Upper lobe of left lung (tissue), 6 donors: ENCODE measurements at regions not wholly inside any gene's neighbourhood (a gene's known extent, or its start where the extent isn't known, plus 50 kb on each side); places are given as distances from the start of the nearest gene placed in this dataset.
A peak's percentile ranks its signal among the peaks of the same experiment; 100 is the strongest.

Experiments
- ATAC-seq, 2 donors: fragments of 200-7000 bp; cut with Tn5 transposase; one replicate each; pipeline ENCODE4 v1.9.1; 2022; ENCODE audit warnings: mild to moderate bottlenecking in 2 of 2, moderate library complexity in 2 of 2; ENCODE audit not compliant: low FRiP score in 2 of 2
- DNase-seq, 2 donors: peaks; one replicate each; pipeline ENCODE4 v3.0.0-alpha.2; 2019 to 2020
- H3K27ac ChIP-seq, 4 donors: fragments of 200-600 bp; sonication (generic); one replicate each; pipeline ENCODE4 v1.5.1; 2016 to 2019
- H3K27me3 ChIP-seq, 4 donors: fragments of 200-600 bp; sonication (generic); one replicate each; pipeline ENCODE4 v1.5.1; 2017 to 2019
- H3K36me3 ChIP-seq, 4 donors: fragments of 200-600 bp; sonication (generic); one replicate each; pipeline ENCODE4 v1.5.1; 2016 to 2019
- H3K4me1 ChIP-seq, 4 donors: fragments of 200-600 bp; sonication (generic); one replicate each; pipeline ENCODE4 v1.5.1; 2018 to 2019
- H3K4me3 ChIP-seq, 4 donors: fragments of 200-600 bp; sonication (generic); one replicate each; pipeline ENCODE4 v1.5.1; 2017 to 2019; ENCODE audit warnings: mild to moderate bottlenecking in 2 of 4, moderate library complexity in 1 of 4
- H3K9me3 ChIP-seq, 4 donors: fragments of 200-600 bp; sonication (generic); one replicate each; pipeline ENCODE4 v1.5.1; 2018 to 2019
- CTCF ChIP-seq, 6 experiments: fragments of 450-650 bp in 4 of 6; fragments of 200-600 bp in 2 of 6; sonication (generic) in 2 of 6; IDR thresholded peaks; one replicate each; pipeline ENCODE4 v1.5.1; 2016 to 2019; ENCODE audit warnings: antibody characterized with exemption in 6 of 6
- EP300 ChIP-seq, 4 donors: sonication (generic); formaldehyde crosslinking; IDR thresholded peaks; one replicate each; pipeline ENCODE4 v1.5.1; 2017; ENCODE audit warnings: antibody characterized with exemption in 4 of 4, control low read depth in 2 of 4
- POLR2A ChIP-seq, 4 donors: fragments of 450-650 bp; IDR thresholded peaks; one replicate each; pipeline ENCODE4 v1.5.1; 2016 to 2017; ENCODE audit warnings: antibody characterized with exemption in 4 of 4, mild to moderate bottlenecking in 2 of 4
- POLR2AphosphoS5 ChIP-seq, 2 donors: sonication (generic); formaldehyde crosslinking; IDR thresholded peaks; one replicate each; pipeline ENCODE4 v1.5.1; 2017; ENCODE audit warnings: antibody characterized with exemption in 2 of 2
- WGBS, 2 donors: methylation state at CpG; one replicate each; pipeline ENCODE4 v1.1.5; 2017 to 2018; 5-methylcytosine and 5-hydroxymethylcytosine counted together
- donor health status: DM: no; HTN: no; CAD: no; lungs with moderate emphysema.
- donor health status: DM: no; HTN: yes; CAD: no; lungs with severe emphysema.

DNA sequence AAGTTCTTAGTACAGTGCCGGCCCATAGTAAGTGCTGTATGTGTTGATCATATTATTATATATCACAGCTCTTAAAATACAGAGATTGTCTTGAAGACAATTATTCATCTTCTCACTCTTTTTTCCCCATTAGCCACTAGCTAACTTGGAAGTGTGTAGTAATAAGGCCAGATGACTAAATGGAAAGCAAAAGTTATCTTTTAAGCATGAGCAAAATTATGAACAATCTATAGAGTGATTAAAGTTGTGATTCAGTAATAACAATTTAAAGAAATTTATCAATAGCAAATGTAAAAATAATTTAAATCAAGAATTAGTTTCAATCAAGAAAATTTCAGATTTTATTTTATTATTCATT is 630.9 kb upstream of the TBL1XR1 start:
- no peak overlapping the region for H3K27ac ChIP-seq
- H3K4me3 ChIP-seq: no peak overlapping the region
- no peaks in the 10 kb centered on the region for H3K36me3 ChIP-seq
- ATAC-seq (no peak), DNase-seq (no peak)
- no peaks in the 10 kb centered on the region for H3K9me3 ChIP-seq
- no peaks in the 10 kb centered on the region for H3K27me3 ChIP-seq
- TF ChIP-seq EP300 (IDR thresholded peaks at IDR 0.05): no peak
- TF ChIP-seq POLR2A (IDR thresholded peaks at IDR 0.05): no peak
- no peak for TF ChIP-seq POLR2AphosphoS5 (IDR thresholded peaks at IDR 0.05)
- TF ChIP-seq CTCF (IDR thresholded peaks at IDR 0.05): no peak
- WGBS, 2 donors: 86 to 91% methylated on average over 1 of the region's 1 CpG
- H3K4me1 ChIP-seq: peaks cover 19 to 32% (median 28%) of the 10 kb centered on the region in 4 donors

DNA sequence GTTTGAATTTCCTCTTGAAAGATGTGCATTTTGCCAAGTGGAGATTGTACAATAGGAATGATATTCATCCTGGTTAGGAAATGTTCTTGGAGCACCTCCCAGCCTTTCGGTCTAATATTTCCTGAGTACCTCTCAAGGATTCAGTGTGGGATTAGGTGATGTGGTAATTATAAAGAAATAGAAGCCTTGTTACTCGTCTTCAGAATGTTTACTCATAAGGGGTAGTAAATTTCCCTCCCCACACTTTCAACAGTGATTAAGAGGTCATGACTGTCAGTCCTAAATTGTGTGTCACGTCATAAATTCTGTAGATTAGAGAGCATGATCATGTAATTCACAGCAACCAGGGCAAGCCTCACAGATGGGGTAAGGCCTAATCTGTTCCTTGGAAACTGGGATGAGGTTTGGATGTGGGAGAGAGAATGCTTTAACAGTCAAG is 633.1 kb upstream of the TBL1XR1 start:
- Histone ChIP-seq H3K36me3 (no peaks in the 10 kb centered on the region), H3K27ac (peak overlapping the region; percentile 35 to 64 (median 50)), H3K4me1 (peaks cover 7 to 17% (median 14%) of the 10 kb centered on the region in 4 donors), H3K27me3 (no peaks in the 10 kb centered on the region), H3K9me3 (no peaks in the 10 kb centered on the region), H3K4me3 (no peak overlapping the region)
- TF ChIP-seq EP300 (IDR thresholded peaks at IDR 0.05) (peak in 1 of 4 donors; percentile 37), POLR2AphosphoS5 (IDR thresholded peaks at IDR 0.05) (no peak), CTCF (IDR thresholded peaks at IDR 0.05) (no peak)
- ATAC-seq (peak; percentile 52 to 74), DNase-seq (no peak)
- 41 to 48% methylated on average over 3 of the region's 3 CpGs for WGBS, 2 donors

DNA sequence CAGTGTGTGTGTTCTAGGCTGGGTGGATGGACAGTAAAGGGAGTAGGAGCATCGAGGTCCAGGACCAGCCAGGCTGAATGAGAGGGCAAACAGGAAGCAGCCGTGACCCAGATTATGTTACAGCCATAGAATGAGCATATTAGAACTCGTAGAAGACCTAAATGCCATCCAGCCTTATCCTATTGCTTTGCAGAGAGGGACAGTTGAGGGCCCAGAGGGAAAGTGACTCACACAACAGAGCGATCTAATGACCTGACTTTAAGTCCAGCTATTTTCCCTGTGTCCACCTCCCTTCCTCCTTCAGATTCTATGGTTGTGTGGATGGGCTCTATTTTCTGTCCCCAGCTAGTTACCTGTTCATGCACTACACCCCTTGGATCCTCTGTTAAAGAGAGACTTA is 634.1 kb upstream of the TBL1XR1 start:
- no peak for ATAC-seq
- Histone ChIP-seq H3K9me3 (no peaks in the 10 kb centered on the region), H3K36me3 (no peaks in the 10 kb centered on the region), H3K4me1 (peaks cover 7 to 22% (median 18%) of the 10 kb centered on the region in 4 donors), H3K4me3 (no peak overlapping the region), H3K27me3 (no peaks in the 10 kb centered on the region), H3K27ac (peak overlapping the region in 1 of 4 donors; percentile 30)
- 89 to 95% methylated on average over 4 of the region's 4 CpGs for WGBS, 2 donors
- TF ChIP-seq CTCF (IDR thresholded peaks at IDR 0.05) (no peak), POLR2A (IDR thresholded peaks at IDR 0.05) (no peak), EP300 (IDR thresholded peaks at IDR 0.05) (no peak), POLR2AphosphoS5 (IDR thresholded peaks at IDR 0.05) (no peak)
- DNase-seq: no peak

DNA sequence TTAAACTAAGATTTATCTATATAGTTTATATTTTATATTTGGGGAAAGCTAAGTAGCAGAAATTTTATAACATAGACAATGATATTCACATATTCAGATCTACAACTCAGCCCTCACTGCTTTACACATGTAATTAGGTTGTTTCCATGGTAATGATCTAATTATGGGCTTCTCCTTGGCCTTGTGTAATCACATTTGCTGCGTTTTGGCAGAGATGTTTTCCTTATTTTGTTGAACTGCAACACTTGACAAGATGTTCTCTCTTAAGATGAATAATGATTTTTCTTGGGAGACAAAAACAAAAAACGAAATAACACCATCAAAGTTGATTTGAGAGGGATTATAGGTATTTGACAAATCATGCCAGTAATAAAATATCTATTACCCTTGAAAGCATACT is 635.6 kb upstream of the TBL1XR1 start:
- no peaks in the 10 kb centered on the region for H3K9me3 ChIP-seq
- ATAC-seq (no peak), DNase-seq (no peak)
- H3K27ac ChIP-seq: no peak overlapping the region
- H3K4me1 ChIP-seq: peaks cover under 1 to 28% (median 20%) of the 10 kb centered on the region in 4 donors
- no peaks in the 10 kb centered on the region for H3K36me3 ChIP-seq
- WGBS, 2 donors: 39 to 47% methylated on average over 2 of the region's 2 CpGs
- no peak for TF ChIP-seq EP300 (IDR thresholded peaks at IDR 0.05)
- no peak for TF ChIP-seq POLR2AphosphoS5 (IDR thresholded peaks at IDR 0.05)
- TF ChIP-seq POLR2A (IDR thresholded peaks at IDR 0.05): no peak
- no peak for TF ChIP-seq CTCF (IDR thresholded peaks at IDR 0.05)
- H3K4me3 ChIP-seq: no peak overlapping the region
- no peaks in the 10 kb centered on the region for H3K27me3 ChIP-seq

DNA sequence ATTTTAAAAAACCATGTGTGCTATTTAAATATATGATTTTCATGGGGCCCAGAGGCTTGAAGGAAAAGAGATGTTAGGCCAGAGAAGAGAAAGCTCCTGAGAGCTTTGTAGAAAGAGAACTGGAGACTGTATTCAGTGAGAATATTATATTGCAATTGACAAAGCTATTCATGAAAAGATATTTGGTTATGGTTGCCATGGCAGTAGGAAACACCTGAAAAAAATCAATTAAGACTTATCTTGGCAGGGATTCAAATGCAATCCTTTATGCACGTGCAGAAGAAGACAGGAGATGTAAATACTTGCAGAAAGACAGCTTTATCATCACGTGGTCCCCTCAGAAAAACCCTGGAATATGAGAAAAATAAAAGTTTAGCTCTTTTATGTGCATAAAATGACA is 636.0 kb upstream of the TBL1XR1 start:
- H3K27me3 ChIP-seq: no peaks in the 10 kb centered on the region
- H3K9me3 ChIP-seq: no peaks in the 10 kb centered on the region
- TF ChIP-seq POLR2A (IDR thresholded peaks at IDR 0.05) (no peak), EP300 (IDR thresholded peaks at IDR 0.05) (no peak), POLR2AphosphoS5 (IDR thresholded peaks at IDR 0.05) (no peak), CTCF (IDR thresholded peaks at IDR 0.05) (no peak)
- H3K36me3 ChIP-seq: no peaks in the 10 kb centered on the region
- H3K27ac ChIP-seq: no peak overlapping the region
- 21 to 39% methylated on average over 2 of the region's 2 CpGs for WGBS, 2 donors
- H3K4me1 ChIP-seq: peaks cover 0 to 30% (median 20%) of the 10 kb centered on the region in 4 donors
- no peak for DNase-seq
- no peak overlapping the region for H3K4me3 ChIP-seq
- no peak for ATAC-seq
